ENCODE measurements at regions not wholly inside any gene's neighbourhood (a gene's known extent, or its start where the extent isn't known, plus 50 kb on each side); places are given as distances from the start of the nearest gene placed in this dataset.

DNA sequence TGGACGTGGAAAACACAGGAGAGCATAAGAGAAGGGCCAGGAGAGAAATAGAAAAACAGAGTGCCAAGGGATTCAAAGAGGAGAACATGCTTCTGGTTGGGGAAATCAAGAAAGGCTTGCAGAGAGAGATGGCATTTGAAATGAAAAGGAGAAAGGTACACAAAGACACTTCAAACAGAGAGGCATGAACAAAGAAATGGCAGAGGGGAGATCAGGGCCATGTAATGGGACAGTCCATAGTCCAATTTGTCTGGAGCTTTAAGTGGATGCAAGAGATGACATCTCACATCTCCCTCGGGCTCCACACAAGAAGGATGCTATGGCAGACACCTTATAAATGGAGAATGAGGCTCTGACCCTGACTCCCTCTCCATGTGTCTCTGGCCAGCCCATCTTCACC, 331.1 kb downstream of the MLLT3 start:
- no peak for DNase-seq

DNA sequence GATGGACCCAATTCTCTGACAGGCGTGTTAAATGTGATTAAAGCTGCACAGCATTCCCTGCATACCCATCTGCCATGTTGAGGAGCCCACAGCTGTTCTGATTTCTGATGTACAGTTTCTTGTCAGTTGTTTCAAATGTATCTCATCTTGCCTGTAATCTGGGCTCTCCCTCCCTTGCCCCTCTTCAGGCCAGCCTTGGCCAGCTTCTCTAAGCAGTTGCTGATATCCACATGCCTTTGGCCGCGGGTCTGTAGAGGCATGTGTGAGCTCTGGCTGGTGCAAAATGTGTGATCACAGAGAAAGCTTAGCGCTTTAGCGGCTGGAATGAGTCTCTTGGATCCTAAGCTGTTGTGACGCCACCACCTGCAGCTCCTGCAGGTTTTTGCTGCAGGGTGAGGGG, 332.0 kb downstream of the MLLT3 start:
- no peak for DNase-seq

DNA sequence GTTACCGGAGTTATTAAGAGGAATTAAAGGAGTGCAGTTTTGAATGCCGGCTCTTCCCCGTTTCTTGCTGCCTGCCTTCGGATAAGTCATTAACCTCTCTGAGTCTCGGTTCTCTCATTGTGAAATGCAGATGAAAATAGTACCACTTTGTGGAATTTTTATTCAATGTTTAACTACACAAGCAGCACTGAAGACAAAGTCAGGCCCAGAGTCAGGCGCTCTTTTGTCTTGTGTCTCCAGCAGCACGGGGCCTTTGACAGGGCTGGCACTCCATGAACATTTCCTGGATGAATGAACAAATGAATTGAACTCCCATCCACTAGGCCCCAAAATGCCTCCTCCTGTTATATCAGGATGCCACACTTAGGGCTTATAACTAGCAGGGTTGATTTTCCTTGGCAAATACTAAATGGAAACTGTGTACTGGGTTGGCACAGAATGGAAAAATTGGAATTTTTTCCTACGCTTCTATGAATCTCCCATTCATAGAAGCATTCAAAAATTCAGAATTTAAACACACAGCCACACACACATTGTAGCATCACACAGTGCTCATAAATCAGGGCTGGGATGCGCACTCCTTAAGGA, 332.8 kb downstream of the MLLT3 start:
- DNase-seq: no peak

DNA sequence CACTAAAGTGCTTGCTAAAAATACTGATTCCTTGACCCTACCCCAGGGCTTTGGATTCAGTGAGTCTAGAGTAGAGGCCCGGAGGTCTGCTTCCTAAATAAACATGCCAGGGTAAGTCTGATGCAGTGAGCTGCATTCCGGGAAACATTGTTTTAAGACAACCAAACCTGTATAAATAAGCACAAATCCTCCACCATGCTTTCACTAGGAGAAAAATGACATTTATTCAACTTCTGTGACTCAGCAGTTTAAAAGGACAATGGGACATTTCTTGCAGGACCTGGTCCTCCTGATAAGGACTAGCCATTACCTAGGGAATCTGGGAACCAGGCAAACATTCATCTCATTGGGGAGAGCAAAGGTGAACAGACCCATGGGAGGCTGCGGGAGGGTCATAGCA, 335.3 kb downstream of the MLLT3 start:
- DNase-seq: no peak

DNA sequence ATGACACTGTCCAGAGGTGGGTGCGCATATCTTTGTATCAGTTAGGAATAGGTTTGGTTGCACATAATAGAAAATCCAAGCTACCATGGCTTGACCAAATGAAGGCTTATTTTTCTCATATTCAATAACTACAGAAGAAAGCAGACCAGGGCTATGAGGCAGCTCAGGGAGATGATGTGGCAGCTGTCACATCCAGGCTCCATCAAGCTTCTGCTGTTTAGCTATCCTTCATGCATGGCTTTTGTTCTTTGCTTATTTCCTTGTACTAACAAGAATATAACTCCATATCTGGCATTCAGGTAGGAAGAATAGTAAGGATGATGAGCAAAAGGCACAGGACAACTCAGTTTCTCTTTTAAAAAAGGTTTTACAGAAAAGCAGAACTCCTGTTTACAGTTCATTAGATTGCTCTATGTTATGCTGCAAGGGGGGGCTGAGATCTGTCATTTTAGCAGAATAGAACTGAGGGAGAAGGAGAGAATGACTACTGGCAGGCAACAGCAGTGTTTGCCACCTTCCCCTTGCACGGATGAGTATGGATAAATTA, 336.1 kb downstream of the MLLT3 start:
- DNase-seq: no peak

DNA sequence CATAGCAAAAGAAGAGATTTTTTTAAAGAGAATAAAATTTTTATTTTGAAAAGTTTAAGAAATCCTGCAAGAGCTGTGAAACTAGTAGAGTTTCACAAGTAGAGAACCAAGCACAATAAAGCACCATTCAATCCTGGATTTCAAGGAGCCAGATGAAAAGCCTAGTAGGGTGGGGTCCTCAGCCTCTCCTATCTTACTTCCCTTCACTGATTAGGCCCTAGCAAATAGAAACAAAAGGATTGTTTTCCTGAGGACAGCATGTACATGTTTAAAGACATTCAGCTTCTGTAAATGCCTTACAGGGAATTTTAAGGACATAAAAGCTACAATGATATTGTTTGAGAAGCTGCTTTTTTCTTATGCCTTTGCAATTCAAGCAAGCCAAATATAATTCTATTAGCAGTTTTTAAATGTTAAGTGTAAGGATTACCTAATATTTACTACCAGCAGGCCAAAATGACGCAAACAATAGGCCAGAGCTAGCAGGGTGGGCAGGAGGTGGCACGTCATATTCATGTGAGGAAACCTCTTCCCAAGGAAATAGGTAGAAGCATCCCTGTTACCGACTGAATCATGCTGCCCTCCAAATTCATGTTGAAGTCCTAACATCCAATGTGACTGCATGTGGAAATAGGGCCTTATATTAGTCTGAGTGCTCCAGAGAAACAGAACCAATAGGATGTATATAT, 337.6 kb downstream of the MLLT3 start:
- DNase-seq: no peak

DNA sequence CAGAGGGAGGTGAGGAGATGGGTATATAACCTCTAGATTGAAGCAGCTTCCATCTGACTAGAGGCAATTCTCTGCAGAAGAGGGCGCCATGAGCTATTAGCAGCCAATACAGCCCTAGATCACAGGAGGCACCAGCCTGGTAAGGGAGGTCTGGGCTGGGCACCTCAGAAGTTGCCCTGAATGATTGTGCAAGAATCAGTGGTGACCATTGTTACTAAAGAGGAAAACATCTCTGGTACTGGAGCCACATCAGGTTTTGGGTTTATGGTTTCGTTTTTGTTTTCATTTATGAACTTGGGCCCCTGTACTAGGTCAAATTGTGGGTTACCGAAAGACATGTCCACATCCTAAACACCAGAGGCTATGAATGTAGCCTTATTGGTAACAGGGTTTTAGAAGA, 342.0 kb downstream of the MLLT3 start:
- DNase-seq: no peak

DNA sequence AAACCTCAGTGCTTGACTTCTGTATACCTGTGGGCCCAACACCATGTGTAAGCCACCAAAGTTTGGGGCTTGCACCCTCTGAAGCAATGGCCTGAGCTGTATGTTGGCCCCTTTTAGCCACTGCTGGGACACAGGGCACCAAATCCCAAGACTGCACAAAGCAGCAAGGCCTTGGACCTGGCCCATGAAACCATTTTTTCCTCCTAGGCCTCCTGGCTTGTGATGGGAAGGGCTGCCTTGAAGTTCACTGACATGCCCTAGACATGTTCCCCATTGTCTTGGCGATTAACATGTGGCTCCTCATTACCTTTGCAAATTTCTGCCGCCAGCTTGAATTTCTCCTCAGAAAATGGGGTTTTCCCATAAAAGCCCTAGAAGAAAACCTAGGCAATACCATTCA, 345.5 kb downstream of the MLLT3 start:
- DNase-seq: no peak

DNA sequence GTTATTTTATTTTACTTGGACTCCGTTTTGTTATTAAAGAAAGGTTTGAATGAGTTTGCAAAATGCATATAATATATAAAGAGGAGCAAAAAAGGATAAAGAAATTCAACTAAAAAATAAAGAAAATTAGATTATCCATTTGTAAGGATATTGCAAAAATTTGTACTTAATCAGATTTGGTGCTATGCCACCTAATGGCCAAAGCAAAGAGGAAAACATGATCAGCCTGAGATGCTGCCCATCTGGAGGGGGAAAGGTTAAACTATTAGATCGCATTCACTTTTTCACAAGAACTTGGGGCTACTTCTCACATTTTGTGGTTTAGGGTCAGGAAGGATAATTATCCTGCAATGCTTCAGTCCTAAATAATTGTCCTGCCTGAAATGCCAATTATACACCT, 350.6 kb downstream of the MLLT3 start:
- DNase-seq: no peak

DNA sequence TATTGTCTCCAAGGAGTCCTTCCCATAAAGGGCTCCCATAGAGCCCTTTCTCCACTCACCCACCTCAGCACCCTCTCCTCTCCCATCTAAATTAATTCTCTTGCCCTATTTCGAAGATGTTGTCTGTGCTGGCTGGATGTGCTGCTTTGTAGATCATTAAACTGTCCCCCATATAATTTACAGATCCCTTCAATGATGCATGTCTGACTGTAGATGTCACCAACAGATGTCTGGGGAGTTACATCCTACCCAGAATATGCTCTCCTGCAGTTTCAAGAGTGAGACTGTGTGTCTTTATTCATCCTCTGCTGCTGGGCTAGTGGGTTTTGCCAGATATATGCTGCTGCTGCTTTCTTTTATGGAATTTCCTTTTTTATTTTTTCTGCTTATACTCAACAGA, 351.2 kb downstream of the MLLT3 start:
- no peak for DNase-seq

DNA sequence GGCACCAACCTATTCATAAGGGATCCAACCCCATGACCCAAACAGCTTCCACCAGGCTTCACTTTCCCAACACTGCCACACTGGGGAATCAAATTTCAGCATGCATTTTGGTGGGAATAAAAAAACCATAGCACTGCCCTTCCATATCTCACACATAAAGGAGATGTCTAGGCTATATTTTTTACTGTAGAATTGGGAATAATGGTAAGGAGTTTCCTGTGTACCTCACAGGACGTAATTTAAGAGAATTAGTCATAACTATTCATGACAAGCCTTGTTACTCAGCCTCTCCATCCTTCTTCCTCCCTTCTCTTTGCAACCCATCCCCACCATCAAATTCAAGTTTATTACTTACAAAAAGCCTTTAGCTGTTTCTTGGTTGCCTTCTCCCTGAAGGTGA, 352.1 kb downstream of the MLLT3 start:
- DNase-seq: no peak

DNA sequence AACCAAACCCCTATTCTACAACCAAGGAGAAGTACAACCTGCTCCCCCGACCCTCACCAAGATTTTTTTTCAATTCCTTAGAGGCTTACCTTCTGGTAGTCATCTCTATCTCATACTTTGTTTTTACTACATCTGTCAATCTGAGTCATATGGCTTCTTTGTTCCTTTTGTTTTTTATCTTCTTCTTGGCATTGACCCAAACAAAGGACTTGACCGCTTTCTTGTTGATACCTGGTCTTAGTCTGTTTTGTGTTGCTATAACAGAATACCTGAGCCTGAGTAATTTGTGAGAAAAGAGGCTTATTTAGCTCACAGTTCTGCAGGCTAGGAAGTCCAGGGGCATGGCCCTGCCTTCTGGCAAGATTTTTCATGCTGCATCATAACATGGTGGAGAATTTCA, 352.7 kb downstream of the MLLT3 start:
- DNase-seq: no peak

DNA sequence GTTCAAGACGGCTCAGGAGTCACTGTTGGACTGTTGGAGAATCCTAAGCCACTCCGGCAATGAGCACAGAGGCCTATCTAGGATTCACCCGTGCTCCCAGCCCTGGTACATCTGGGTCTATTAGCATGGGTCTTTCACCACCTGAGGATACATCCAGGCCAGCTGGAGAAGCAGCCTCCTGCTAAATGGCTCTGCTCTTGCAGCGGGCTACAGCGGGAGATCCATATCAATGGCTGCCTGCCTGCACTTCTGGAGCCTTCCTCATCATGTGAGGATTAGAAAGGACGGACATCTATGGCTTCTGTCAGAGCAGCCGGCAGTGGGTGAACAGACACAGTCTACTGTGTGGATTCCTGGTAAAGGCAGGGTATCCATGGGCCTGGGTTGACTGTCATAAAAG, 357.4 kb downstream of the MLLT3 start:
- DNase-seq: no peak

DNA sequence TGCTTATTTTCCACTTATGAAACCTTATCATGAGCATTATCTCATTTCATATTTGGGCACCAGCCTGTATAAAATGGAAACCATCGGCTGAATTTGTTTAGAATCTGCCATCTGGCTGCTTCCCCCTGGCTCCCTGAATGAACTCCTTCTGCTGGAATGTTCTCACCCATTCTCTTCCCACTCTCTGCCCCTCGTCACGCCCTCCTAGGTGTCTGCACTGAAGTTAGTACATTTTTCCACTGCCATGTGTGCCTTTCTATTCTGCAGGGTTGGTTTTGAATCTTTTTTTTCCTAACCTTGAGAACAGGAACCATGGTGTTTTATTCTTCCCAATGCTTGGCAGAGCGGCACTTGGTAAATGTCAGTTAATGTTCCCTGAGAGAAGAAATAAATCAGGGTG, 359.7 kb downstream of the MLLT3 start:
- no peak for DNase-seq

DNA sequence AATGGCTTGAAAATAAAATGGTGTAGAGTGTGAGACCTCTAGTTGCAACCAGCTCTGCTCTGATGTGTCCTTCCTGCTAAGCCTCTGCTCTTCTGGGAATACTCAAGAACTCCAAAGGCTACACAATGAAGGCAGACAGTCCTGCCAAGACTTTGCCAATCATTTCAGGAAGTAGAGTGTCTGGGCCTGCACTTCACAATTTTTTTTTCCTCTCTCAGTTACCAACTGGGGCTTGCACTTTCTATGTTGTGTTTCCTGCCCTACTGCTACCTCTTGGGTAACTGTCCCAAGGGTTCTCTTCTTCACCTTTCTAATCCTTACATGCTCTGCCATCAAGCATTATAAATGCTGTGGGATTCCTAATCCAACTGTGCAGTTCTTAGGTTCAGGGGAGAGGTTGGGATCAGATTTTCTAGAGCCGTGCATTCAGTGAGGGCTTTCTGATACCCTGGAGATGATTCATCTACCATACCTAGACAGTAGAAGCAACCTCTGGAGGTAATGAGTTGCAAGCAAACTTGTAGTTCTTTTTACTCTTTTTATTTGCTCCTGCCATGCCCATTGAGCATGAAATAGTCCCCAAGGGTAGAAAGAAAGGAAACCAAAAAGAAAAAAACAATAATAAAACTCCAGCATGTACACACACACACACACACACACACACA, 365.9 kb downstream of the MLLT3 start:
- DNase-seq: no peak

DNA sequence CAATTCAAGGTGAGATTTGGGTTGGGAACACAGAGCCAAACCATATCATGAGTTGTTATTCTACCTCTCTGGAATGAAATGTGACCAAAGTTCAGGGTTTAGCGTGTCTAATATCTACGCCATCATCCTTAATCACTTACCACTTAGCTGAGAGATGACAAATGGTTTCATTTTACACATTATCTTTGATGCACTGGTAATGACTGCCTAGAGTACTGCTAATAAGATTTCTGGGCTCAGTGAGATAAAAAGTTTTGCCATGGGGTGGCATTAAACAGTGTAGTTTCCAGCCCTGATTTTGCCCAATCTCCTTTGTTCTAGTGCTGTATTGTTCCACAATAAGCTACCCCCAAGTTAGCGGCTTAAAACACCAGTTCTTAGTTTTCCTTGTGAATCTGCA, 367.2 kb downstream of the MLLT3 start:
- DNase-seq: no peak

DNA sequence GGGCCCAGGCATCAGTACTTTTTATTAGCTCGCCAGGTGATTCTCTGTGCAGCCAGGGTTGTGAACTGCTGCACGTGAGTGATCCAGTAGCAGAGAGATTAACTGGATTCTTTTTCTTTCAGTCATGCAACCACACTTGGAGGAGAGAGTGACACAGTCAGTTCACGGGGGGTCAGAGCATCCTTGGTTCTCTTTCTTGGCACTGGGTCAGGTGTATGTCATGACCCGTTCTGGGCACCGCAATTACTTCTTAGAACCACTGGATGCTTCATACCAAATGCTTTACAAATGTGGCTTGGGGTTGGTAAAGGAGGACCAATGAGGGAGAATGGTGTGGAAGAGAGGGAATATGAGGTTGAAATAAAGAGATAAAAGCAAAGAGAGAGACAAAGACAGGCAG, 368.7 kb downstream of the MLLT3 start:
- no peak for DNase-seq

DNA sequence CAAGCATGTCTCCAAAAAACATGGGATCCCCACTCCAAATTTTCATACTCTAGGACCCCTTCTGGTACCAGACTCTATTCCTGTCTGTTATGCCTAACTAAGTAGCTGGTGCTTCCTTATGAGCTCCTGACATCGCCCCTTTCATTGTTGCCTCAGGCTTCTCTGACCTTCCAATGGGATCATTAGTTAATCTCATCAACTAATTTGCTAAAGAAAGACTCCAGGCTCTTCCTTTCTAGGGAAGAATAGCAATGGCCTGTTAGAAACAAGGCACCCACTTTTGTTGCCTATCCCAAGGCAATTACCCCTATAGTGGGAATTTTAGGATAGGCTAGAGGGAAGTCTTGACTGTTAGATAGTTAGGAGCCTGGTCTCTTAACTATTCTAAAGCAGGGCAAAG, 369.5 kb downstream of the MLLT3 start:
- no peak for DNase-seq

DNA sequence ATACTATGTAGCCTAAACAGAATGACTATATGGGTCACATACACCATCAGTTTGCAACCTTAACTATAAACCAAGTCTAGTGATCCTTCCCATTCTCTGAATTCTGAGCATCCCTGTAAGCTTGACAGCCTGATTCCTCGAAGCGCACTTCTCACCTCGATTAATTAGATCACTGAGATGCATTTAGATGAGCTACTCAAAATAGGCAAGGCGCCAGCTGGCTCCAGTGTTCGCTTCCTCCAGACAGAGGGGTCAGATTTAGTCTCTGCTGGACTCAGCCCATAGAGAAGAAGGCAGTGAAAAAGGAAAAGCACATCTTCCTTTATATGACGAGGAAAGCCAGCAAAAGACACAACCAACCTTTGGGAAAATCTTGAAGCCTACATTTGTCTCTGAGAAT, 371.5 kb downstream of the MLLT3 start:
- DNase-seq: no peak

DNA sequence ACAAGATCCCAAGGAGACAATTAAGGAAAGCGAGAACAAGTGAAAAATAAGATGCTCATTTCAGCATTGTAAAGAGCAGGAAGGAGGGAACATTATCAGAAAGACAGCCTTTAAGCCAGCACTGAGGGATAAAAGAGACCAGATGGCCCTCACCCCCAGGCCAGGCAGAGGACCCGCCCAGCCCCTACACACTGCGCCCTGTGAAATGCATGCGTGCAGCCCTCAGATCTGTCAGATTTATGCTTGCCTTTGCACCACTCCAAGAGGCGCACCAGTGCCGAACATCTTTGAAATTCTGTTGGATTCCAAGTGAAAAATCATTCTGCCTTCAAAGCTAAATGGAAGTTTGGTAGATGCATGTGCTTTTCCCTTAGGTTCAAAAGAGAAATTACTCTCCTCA, 378.0 kb downstream of the MLLT3 start:
- DNase-seq: no peak

DNA sequence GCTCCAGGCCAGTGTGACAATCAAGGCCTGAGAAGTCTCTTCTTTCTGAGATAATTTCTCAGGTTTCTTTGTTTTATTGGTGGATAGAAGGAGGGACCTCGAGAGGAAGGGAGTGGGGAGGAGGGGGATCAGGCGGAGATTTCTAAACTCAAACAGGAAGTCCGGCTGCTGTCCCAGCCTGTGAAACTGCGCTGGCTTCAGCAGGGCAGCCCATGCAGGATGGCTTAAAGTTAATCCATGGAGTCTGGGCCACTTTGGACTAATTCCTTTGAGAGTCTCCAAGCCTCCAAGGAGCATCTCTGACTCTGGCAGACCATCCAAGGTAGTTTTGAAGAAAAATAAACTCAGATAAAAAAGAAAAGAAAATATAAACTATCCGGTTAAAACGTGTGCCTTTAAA, 378.5 kb downstream of the MLLT3 start:
- DNase-seq: peak in 1 of 3 donors; percentile 12

DNA sequence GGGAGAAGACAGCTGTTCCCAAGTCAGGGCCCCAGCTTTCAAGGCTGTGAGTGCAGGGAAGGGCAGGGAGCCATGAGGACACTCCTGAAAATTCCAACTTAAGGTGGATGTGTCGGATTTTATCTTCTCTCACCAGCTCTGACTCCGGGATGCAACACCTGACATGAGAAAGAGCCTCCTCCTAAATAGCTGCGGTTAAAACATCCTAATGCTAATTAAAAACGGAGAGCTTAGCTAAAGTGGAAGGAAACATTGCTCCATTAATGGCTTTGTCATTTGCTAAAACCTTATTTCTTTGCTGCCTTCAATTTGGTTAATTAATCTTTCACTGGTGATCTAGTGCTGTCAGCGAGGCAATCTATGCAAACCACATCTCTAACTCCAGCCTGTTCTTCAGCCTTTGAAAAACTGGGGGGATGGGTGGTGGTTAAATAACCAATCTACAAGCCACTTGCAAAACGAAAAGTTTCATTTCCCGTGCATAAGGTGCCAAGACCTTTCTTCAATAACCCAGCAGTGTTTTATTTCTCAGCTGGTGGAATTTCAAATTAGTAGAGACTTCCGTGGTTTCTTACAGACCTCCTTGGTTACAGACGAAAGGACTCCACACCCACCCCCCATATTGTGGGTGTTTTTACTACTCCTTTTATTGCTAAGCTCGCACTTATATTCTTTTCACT, 379.6 kb downstream of the MLLT3 start:
- no peak for DNase-seq

DNA sequence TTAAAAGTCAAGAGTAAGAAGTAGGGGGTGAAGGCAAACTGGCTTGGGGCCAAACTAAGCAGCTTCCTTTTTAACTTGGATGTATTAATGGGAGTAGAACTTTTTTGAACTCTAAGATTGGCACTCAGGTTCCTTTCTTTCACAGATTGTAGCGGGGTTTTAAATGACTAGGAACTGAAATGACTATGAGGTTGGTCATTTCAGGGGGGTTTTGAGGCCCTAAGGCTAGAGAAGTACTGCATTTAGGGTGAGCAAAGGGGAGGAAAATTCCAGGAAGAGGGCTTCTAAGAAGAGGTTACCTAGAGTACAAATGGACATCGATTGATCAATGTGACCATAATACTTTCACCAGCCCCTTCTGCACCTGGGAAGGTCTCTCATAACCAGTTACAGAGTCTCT, 381.8 kb downstream of the MLLT3 start:
- DNase-seq: no peak

DNA sequence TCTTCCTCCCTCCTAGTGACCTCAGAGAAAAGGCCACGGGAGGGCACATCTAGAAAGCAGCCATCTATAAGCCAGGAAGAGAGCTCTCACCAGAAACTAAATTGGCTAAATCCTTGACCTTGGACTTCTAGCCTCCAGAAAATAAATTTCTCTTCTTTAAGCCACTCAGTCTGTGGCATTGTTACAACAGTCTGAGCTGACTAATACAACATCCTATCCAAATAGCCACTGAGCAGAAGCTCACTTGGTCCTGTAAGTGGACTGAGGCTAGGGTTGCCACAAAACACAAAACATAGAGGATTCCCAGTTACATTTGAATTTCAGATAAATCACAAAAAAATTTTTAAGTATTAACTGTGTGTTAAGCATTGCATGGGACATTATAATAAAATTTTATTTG, 383.4 kb downstream of the MLLT3 start:
- DNase-seq: no peak

Measured in suppressor macrophage treated with lipopolysaccharide for 1 hour (primary cell).